ENCODE measurements at regions not wholly inside any gene's neighbourhood (a gene's known extent, or its start where the extent isn't known, plus 50 kb on each side); places are given as distances from the start of the nearest gene placed in this dataset.
A peak's percentile ranks its signal among the peaks of the same experiment; 100 is the strongest.

GRCh38 chr2:16507655-16508489 lies 157.8 kb downstream of the CYRIA start:
- peak in 1 of 2 donors; percentile 1 for DNase-seq (ENCODE audit: low read depth in 2 of 2)

DNA sequence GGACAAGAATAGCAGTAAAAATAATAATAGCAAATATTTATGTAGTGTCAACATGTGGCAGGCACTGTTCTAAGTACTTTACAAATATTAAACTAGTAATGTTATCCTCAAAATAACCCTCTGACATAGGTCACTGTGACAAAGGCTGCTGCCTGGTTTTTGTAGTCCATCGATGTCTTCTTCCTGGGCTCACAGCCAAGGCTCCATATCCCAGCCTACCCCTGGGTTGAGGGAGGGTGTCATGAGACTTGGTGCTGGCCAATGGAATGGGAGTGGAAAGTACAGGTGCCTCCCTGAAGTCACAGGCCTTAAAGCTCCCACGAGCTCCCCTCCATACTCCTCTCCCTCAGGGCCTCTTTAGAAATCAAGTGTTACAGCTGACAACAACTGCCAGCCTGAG lies 159.3 kb downstream of the CYRIA start:
- no peak for DNase-seq (ENCODE audit: low read depth in 2 of 2)

- no peak for DNase-seq (ENCODE audit: low read depth in 2 of 2)
Measured at GRCh38 chr2:16496426-16497388, 168.9 kb downstream of the CYRIA start.

GRCh38 chr2:16495509-16496208 lies 170.0 kb downstream of the CYRIA start:
- DNase-seq (ENCODE audit: low read depth in 2 of 2) = no peak

- DNase-seq (ENCODE audit: low read depth in 2 of 2) = no peak
Measured at GRCh38 chr2:16494836-16495508, 170.7 kb downstream of the CYRIA start.

GRCh38 chr2:16493788-16494187 lies 171.8 kb downstream of the CYRIA start:
- no peak for DNase-seq (ENCODE audit: low read depth in 2 of 2)

DNA sequence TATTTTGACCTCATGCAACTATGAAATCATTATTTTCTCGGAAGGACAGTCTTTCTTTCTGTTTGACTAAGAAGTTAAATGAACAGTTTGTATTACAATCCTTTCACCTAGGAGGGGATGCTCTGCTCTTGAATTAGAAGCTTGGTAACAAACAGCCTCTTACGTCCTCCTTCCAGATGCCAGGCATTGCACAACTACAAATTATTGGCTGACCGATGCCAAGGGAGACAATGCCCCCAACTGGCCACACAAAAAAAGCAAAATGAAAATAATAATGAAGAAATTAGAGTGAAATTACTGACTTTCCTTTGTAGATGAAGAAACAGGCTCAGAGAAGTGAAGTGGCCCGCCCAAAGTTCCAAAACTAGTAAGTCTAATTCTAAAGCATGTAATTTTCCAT lies 177.9 kb downstream of the CYRIA start:
- DNase-seq (ENCODE audit: low read depth in 2 of 2) = no peak

DNA sequence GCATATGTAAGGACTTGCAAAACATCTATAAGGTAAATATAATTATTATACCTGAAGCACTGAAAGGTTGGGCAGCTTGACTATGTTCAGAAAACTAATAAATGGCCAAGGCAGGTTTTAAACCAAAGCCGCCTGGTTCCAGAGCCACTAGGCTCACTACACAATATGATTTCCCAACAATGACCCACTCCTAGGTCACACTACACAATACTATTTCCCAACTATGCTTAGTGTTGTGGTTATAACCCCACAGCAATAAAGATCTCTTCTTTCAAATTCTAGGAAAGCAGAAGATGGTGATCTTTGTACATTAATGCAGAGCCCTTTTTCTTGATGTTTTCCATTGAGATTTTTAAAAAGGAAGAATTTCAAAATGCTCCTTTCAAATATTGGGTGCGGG lies 180.4 kb downstream of the CYRIA start:
- no peak for DNase-seq (ENCODE audit: low read depth in 2 of 2)

GRCh38 chr2:16482460-16482859 lies 183.2 kb downstream of the CYRIA start:
- no peak for DNase-seq (ENCODE audit: low read depth in 2 of 2)

- no peak for DNase-seq (ENCODE audit: low read depth in 2 of 2)
Measured at GRCh38 chr2:16481351-16481750, 184.3 kb downstream of the CYRIA start.

GRCh38 chr2:16479721-16480120 lies 185.9 kb downstream of the CYRIA start:
- DNase-seq (ENCODE audit: low read depth in 2 of 2) = no peak

- DNase-seq (ENCODE audit: low read depth in 2 of 2) = no peak
Measured at GRCh38 chr2:16478434-16479210, 187.0 kb downstream of the CYRIA start.

- DNase-seq (ENCODE audit: low read depth in 2 of 2) = no peak
Measured at GRCh38 chr2:16477648-16478047, 188.0 kb downstream of the CYRIA start.

DNA sequence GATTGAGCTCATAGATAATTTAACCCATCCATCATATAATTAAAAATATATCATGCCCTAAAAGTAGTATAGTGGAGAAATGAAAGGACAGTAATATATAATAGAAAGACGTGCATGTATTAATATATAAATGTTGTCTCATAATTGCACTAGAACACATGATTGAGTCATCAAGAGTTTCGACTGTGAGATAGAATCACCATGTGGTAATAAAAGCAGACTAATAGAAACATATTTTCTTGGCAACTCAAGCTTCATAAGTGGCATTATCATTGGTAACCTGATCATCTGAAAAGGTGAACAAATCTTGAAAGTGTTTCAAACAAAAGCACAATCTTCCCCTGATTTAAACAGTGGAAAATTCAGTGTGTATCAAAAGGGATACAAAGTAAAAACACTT lies 188.8 kb downstream of the CYRIA start:
- no peak for DNase-seq (ENCODE audit: low read depth in 2 of 2)

DNA sequence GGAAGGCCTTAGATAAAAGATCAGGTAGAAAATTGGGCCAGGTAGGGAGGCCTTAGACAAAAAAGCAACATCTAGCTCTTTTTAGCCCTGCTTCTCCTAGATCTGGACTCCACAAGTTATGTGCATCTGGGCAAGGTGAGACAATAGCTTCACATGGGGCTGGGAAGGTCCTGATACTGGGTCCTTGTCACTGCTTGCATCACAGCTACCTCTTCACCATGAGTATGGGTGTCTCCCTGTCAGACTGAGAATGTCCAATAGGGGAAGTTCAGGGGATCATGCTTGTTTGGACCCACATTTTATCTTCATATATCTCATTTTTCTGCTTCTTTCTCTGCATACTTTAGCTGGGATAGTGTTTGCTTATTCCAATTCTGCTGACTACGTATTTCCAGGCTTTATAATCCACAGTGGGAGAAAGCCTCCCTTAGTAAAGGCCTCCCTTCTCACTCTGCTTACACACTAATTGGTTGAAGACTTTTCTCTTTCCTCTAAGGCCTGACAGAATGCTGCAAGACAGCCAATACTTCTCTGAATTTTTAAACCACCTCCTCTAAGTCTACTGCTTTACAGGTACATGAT lies 189.6 kb downstream of the CYRIA start:
- DNase-seq (ENCODE audit: low read depth in 2 of 2) = no peak

DNA sequence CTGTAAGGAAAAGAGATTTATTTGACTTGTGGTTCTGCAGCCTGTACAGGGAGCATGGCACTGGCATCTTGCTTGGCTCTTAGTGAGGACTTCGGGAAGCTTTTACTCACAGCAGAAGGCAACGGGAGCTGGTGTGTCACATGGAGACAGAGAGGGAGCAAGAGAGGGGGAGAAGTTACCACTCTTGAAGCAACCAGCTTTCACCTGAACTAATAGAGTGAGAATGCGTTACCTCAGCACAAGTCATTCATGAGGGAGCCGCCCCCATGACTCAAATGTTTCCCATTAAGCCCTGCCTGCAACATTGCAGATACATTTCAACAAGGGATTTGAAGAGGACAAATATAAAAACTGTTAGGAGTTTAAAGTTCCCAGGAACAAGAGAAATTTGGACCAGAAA lies 190.0 kb downstream of the CYRIA start:
- no peak for DNase-seq (ENCODE audit: low read depth in 2 of 2)

GRCh38 chr2:16473575-16473974 lies 192.1 kb downstream of the CYRIA start:
- DNase-seq (ENCODE audit: low read depth in 2 of 2) = no peak

DNA sequence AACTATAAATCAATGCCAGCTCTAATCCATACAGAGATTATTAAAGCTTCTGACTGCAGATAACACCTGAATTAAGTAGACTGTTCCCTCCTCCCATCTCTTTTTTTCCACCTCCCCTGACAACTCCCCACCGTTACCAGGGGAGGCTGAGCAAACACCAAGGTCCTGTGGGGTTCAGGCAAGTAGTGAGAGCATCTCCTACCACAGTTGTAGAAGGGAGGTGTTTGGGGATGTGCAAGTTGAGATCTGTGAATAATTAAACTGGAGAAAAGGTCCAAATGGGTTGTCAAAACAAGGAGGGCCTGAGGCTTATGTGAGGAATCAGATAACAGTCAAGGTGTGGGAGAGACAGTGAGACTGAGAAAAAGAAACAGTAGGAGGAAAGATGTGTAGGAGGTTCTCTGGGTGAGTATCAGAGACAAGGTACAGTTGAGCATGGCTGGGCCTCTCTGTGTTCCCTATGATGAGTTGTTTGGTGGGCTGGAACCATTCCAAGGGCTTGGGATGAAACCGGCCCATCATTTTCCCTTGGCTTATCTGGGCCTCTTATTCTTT lies 194.6 kb downstream of the CYRIA start:
- DNase-seq (ENCODE audit: low read depth in 2 of 2) = no peak

DNA sequence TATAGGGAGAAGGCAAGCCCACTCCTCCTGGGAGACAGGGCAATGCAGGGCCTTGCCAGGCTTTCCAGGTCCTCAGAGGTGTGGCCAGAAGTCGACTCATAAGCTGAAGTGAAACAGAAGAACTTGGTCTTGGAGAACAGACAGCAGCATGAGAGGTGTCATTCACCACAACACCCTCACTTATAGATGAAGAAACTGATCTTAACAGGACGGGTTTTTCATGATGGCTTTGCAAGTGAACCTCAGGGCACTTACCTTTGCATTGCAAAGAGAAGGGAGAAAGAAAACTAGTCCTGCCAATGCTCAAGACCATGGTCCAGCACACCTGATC lies 198.8 kb downstream of the CYRIA start:
- DNase-seq (ENCODE audit: low read depth in 2 of 2) = no peak

DNA sequence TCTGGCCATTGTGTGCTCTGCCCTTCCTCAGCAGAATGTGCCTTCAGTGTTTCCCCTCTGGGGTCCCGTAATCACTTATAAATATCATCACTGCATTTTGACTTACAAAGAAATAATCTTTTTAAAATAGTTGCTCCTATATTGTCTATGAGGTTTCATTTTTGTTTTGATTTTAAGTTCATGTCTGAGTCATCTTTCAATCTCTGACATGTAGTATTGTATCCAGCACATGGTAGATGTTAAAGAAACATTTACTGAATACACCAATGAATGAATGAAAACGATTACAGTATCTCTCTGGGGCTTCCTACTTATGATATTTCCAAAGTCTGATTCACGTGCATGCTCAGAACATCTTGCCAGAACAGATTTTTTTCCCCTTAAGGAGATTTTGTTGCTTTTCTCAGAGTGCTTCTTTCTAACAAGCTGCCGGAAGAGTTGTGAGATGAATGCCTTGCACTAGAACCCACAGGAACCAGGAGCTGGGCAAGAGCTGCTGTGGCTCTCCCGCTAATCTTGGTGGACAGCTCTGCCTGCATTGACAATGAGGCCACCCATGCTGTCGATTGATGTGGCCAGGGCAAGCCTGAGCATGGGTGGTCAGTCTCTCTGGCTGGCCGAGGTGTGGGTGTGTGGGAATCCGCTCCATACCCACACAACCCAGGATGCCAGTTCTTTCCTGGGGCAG lies 199.4 kb downstream of the CYRIA start:
- no peak for DNase-seq (ENCODE audit: low read depth in 2 of 2)
